ENCODE measurements at regions not wholly inside any gene's neighbourhood (a gene's known extent, or its start where the extent isn't known, plus 50 kb on each side); places are given as distances from the start of the nearest gene placed in this dataset.
"Not testable (repeated sequence)": the region's sequence is repeated elsewhere in the genome, so short reads cannot be mapped to it uniquely, and the experiment has no call there.

GRCh38 chr3:67239353-67239752, 241.2 kb downstream of the KBTBD8 start:
- peaks cover 0 to 3% of the 10 kb centered on the region in 2 donors for H3K27me3 Mint-ChIP-seq
- WGBS (ENCODE audit: insufficient coverage), result no CpG with 5 or more reads among the region's 2 CpGs

GRCh38 chr3:67241084-67241483, 243.0 kb downstream of the KBTBD8 start:
- Histone ChIP-seq H3K4me1 (ENCODE audit: control insufficient read depth in 1 of 2, extremely low read depth in 1 of 2, insufficient read depth in 2 of 2, low read length in 2 of 2) (no peaks in the 10 kb centered on the region), H3K27ac (ENCODE audit: low read length) (no peak overlapping the region), H3K9me3 (no peaks in the 10 kb centered on the region), H3K36me3 (ENCODE audit: control insufficient read depth in 2 of 2, extremely low read depth in 1 of 2, insufficient read depth in 1 of 2, low read length in 1 of 2) (no peaks in the 10 kb centered on the region), H3K27me3 (replicated peaks in 1 of 2; ENCODE audit: control insufficient read depth in 2 of 2, extremely low read depth in 1 of 2, insufficient read depth in 2 of 2, low read length in 1 of 2) (no peaks in the 10 kb centered on the region), H3K4me3 (ENCODE audit: control insufficient read depth in 1 of 2, extremely low read depth in 1 of 2, low read length in 1 of 2) (no peak overlapping the region)
- Mint-ChIP-seq H3K27ac (no peak overlapping the region), H3K4me1 (no peaks in the 10 kb centered on the region), H3K4me3 (no peak overlapping the region), H3K9me3 (peaks cover 0 to 11% (median 0%) of the 10 kb centered on the region in 3 donors), H3K36me3 (peaks cover 3% of the 10 kb centered on the region), H3K27me3 (peaks cover 0 to 3% of the 10 kb centered on the region in 2 donors)
- ChIA-PET CTCF (no interaction called here), POLR2A (interaction anchor here (0.6 to 0.7 kb wide), 2 partner anchors 74 to 1529 kb away, joined by 3 to 4 read pairs; no protein-coding TSS in a partner anchor)
- ATAC-seq (replicated peaks in 1 of 4) (no peak), DNase-seq (no peak)
- WGBS (ENCODE audit: insufficient coverage), result no CpG with 5 or more reads among the region's 4 CpGs

More at GRCh38 chr3:67239353-67239752, 241.2 kb downstream of the KBTBD8 start:
- Mint-ChIP-seq H3K27ac (no peak overlapping the region), H3K4me1 (no peaks in the 10 kb centered on the region), H3K9me3 (peaks cover 0 to 4% (median 0%) of the 10 kb centered on the region in 3 donors), H3K36me3 (peaks cover 3% of the 10 kb centered on the region), H3K4me3 (no peak overlapping the region)
- Histone ChIP-seq H3K4me1 (ENCODE audit: control insufficient read depth in 1 of 2, extremely low read depth in 1 of 2, insufficient read depth in 2 of 2, low read length in 2 of 2) (no peaks in the 10 kb centered on the region), H3K4me3 (ENCODE audit: control insufficient read depth in 1 of 2, extremely low read depth in 1 of 2, low read length in 1 of 2) (no peak overlapping the region), H3K9me3 (no peaks in the 10 kb centered on the region), H3K27me3 (replicated peaks in 1 of 2; ENCODE audit: control insufficient read depth in 2 of 2, extremely low read depth in 1 of 2, insufficient read depth in 2 of 2, low read length in 1 of 2) (no peaks in the 10 kb centered on the region), H3K27ac (ENCODE audit: low read length) (no peak overlapping the region), H3K36me3 (ENCODE audit: control insufficient read depth in 2 of 2, extremely low read depth in 1 of 2, insufficient read depth in 1 of 2, low read length in 1 of 2) (no peaks in the 10 kb centered on the region)
- ATAC-seq (replicated peaks in 1 of 4) (no peak), DNase-seq (no peak)
- CTCF ChIA-PET, result no interaction called here
- POLR2A ChIA-PET, result no interaction called here

GRCh38 chr3:67244130-67244529, 246.0 kb downstream of the KBTBD8 start:
- no peaks in the 10 kb centered on the region for H3K27me3 ChIP-seq (replicated peaks in 1 of 2; ENCODE audit: control insufficient read depth in 2 of 2, extremely low read depth in 1 of 2, insufficient read depth in 2 of 2, low read length in 1 of 2)
- H3K36me3 ChIP-seq (ENCODE audit: control insufficient read depth in 2 of 2, extremely low read depth in 1 of 2, insufficient read depth in 1 of 2, low read length in 1 of 2), result no peaks in the 10 kb centered on the region
- ChIA-PET POLR2A (no interaction called here), CTCF (no interaction called here)
- no peak for ATAC-seq (replicated peaks in 1 of 4)
- Mint-ChIP-seq H3K36me3 (peaks cover 3% of the 10 kb centered on the region), H3K27me3 (no peaks in the 10 kb centered on the region), H3K27ac (no peak overlapping the region), H3K9me3 (peaks cover 0 to 7% (median 0%) of the 10 kb centered on the region in 3 donors), H3K4me3 (no peak overlapping the region), H3K4me1 (no peaks in the 10 kb centered on the region)
- H3K27ac ChIP-seq (ENCODE audit: low read length), result no peak overlapping the region
- no CpG with 5 or more reads among the region's 2 CpGs for WGBS (ENCODE audit: insufficient coverage)
- no peaks in the 10 kb centered on the region for H3K9me3 ChIP-seq
- DNase-seq, result no peak
- no peaks in the 10 kb centered on the region for H3K4me1 ChIP-seq (ENCODE audit: control insufficient read depth in 1 of 2, extremely low read depth in 1 of 2, insufficient read depth in 2 of 2, low read length in 2 of 2)
- H3K4me3 ChIP-seq (ENCODE audit: control insufficient read depth in 1 of 2, extremely low read depth in 1 of 2, low read length in 1 of 2), result no peak overlapping the region

- ATAC-seq (replicated peaks in 1 of 4) (no peak), DNase-seq (no peak)
- Histone ChIP-seq H3K4me1 (ENCODE audit: control insufficient read depth in 1 of 2, extremely low read depth in 1 of 2, insufficient read depth in 2 of 2, low read length in 2 of 2) (no peaks in the 10 kb centered on the region), H3K4me3 (ENCODE audit: control insufficient read depth in 1 of 2, extremely low read depth in 1 of 2, low read length in 1 of 2) (no peak overlapping the region), H3K9me3 (no peaks in the 10 kb centered on the region), H3K27ac (ENCODE audit: low read length) (no peak overlapping the region), H3K36me3 (ENCODE audit: control insufficient read depth in 2 of 2, extremely low read depth in 1 of 2, insufficient read depth in 1 of 2, low read length in 1 of 2) (no peaks in the 10 kb centered on the region), H3K27me3 (replicated peaks in 1 of 2; ENCODE audit: control insufficient read depth in 2 of 2, extremely low read depth in 1 of 2, insufficient read depth in 2 of 2, low read length in 1 of 2) (no peaks in the 10 kb centered on the region)
- Mint-ChIP-seq H3K4me3 (no peak overlapping the region), H3K9me3 (peaks cover 0 to 7% (median 0%) of the 10 kb centered on the region in 3 donors), H3K4me1 (no peaks in the 10 kb centered on the region), H3K36me3 (peaks cover 3% of the 10 kb centered on the region), H3K27ac (no peak overlapping the region), H3K27me3 (no peaks in the 10 kb centered on the region)
- POLR2A ChIA-PET, result no interaction called here
- WGBS (ENCODE audit: insufficient coverage), result 72% methylated on average over 3 of the region's 3 CpGs
- CTCF ChIA-PET, result no interaction called here
Measured at GRCh38 chr3:67245545-67245944, 247.4 kb downstream of the KBTBD8 start.

- no peaks in the 10 kb centered on the region for H3K9me3 ChIP-seq
- no peaks in the 10 kb centered on the region for H3K4me1 ChIP-seq (ENCODE audit: control insufficient read depth in 1 of 2, extremely low read depth in 1 of 2, insufficient read depth in 2 of 2, low read length in 2 of 2)
- H3K27ac Mint-ChIP-seq, result no peak overlapping the region
- no peak overlapping the region for H3K27ac ChIP-seq (ENCODE audit: low read length)
- peaks cover 2 to 18% (median 5%) of the 10 kb centered on the region in 3 donors for H3K9me3 Mint-ChIP-seq
- H3K4me3 ChIP-seq (ENCODE audit: control insufficient read depth in 1 of 2, extremely low read depth in 1 of 2, low read length in 1 of 2), result no peak overlapping the region
- H3K4me3 Mint-ChIP-seq, result no peak overlapping the region
- ATAC-seq (replicated peaks in 1 of 4), result no peak
- peaks cover 0 to 1% of the 10 kb centered on the region in 2 experiments for H3K27me3 ChIP-seq (replicated peaks in 1 of 2; ENCODE audit: control insufficient read depth in 2 of 2, extremely low read depth in 1 of 2, insufficient read depth in 2 of 2, low read length in 1 of 2)
- H3K4me1 Mint-ChIP-seq, result no peaks in the 10 kb centered on the region
- ChIA-PET CTCF (no interaction called here), POLR2A (no interaction called here)
- H3K36me3 ChIP-seq (ENCODE audit: control insufficient read depth in 2 of 2, extremely low read depth in 1 of 2, insufficient read depth in 1 of 2, low read length in 1 of 2), result no peaks in the 10 kb centered on the region
- H3K36me3 Mint-ChIP-seq, result peaks cover 4% of the 10 kb centered on the region
- WGBS (ENCODE audit: insufficient coverage), result 80% methylated on average over 1 of the region's 3 CpGs
- peaks cover 0 to 5% of the 10 kb centered on the region in 2 donors for H3K27me3 Mint-ChIP-seq
- no peak for DNase-seq
Measured at GRCh38 chr3:67248726-67249125, 250.6 kb downstream of the KBTBD8 start.

- CTCF ChIA-PET; H3K9me3 ChIP-seq; ATAC-seq (replicated peaks in 1 of 4); DNase-seq; H3K27me3 ChIP-seq (replicated peaks in 1 of 2; ENCODE audit: control insufficient read depth in 2 of 2, extremely low read depth in 1 of 2, insufficient read depth in 2 of 2, low read length in 1 of 2); H3K4me1 Mint-ChIP-seq; H3K27ac Mint-ChIP-seq; H3K27ac ChIP-seq (ENCODE audit: low read length); H3K36me3 Mint-ChIP-seq; H3K36me3 ChIP-seq (ENCODE audit: control insufficient read depth in 2 of 2, extremely low read depth in 1 of 2, insufficient read depth in 1 of 2, low read length in 1 of 2); H3K4me3 ChIP-seq (ENCODE audit: control insufficient read depth in 1 of 2, extremely low read depth in 1 of 2, low read length in 1 of 2); H3K27me3 Mint-ChIP-seq; H3K4me1 ChIP-seq (ENCODE audit: control insufficient read depth in 1 of 2, extremely low read depth in 1 of 2, insufficient read depth in 2 of 2, low read length in 2 of 2); H3K4me3 Mint-ChIP-seq; POLR2A ChIA-PET: not testable (repeated sequence)
- peaks cover 5 to 22% (median 5%) of the 10 kb centered on the region in 3 donors for H3K9me3 Mint-ChIP-seq
- WGBS (ENCODE audit: insufficient coverage), result 38% methylated on average over 1 of the region's 1 CpG
Measured at GRCh38 chr3:67252906-67253305, 254.8 kb downstream of the KBTBD8 start.

Measured in T-cell (primary cell).